ENCODE measurements at regions not wholly inside any gene's neighbourhood (a gene's known extent, or its start where the extent isn't known, plus 50 kb on each side); places are given as distances from the start of the nearest gene placed in this dataset.

GRCh38 chr3:6435951-6436350 lies 425.0 kb upstream of the GRM7 start:
- Histone ChIP-seq H3K36me3 (ENCODE audit: control insufficient read depth, insufficient read depth, low read length) (no peaks in the 10 kb centered on the region), H3K4me3 (ENCODE audit: low read depth, low read length) (no peak overlapping the region), H3K27me3 (ENCODE audit: control insufficient read depth, insufficient read depth, low read length) (no peaks in the 10 kb centered on the region)
- TF ChIP-seq CTCF (IDR thresholded peaks at IDR 0.05; ENCODE audit: insufficient read depth, low read depth, low read length), result no peak
- ChIA-PET POLR2A (no interaction called here), CTCF (no interaction called here)
- no peak for DNase-seq (ENCODE audit: low read depth)

GRCh38 chr3:6437631-6438030 lies 423.3 kb upstream of the GRM7 start:
- TF ChIP-seq CTCF (IDR thresholded peaks at IDR 0.05; ENCODE audit: insufficient read depth, low read depth, low read length), result no peak
- POLR2A ChIA-PET, result no interaction called here
- CTCF ChIA-PET, result no interaction called here
- DNase-seq (ENCODE audit: low read depth), result no peak
- no peaks in the 10 kb centered on the region for H3K27me3 ChIP-seq (ENCODE audit: control insufficient read depth, insufficient read depth, low read length)
- no peak overlapping the region for H3K4me3 ChIP-seq (ENCODE audit: low read depth, low read length)
- no peaks in the 10 kb centered on the region for H3K36me3 ChIP-seq (ENCODE audit: control insufficient read depth, insufficient read depth, low read length)

- ChIA-PET CTCF (no interaction called here), POLR2A (no interaction called here)
- Histone ChIP-seq H3K27me3 (ENCODE audit: control insufficient read depth, insufficient read depth, low read length) (no peaks in the 10 kb centered on the region), H3K4me3 (ENCODE audit: low read depth, low read length) (no peak overlapping the region), H3K36me3 (ENCODE audit: control insufficient read depth, insufficient read depth, low read length) (no peaks in the 10 kb centered on the region)
- no peak for DNase-seq (ENCODE audit: low read depth)
- TF ChIP-seq CTCF (IDR thresholded peaks at IDR 0.05; ENCODE audit: insufficient read depth, low read depth, low read length), result no peak
Observed at GRCh38 chr3:6438031-6438430, 422.9 kb upstream of the GRM7 start.

GRCh38 chr3:6439226-6439625 lies 421.7 kb upstream of the GRM7 start:
- TF ChIP-seq CTCF (IDR thresholded peaks at IDR 0.05; ENCODE audit: insufficient read depth, low read depth, low read length), result no peak
- no peak for DNase-seq (ENCODE audit: low read depth)
- Histone ChIP-seq H3K36me3 (ENCODE audit: control insufficient read depth, insufficient read depth, low read length) (no peaks in the 10 kb centered on the region), H3K27me3 (ENCODE audit: control insufficient read depth, insufficient read depth, low read length) (no peaks in the 10 kb centered on the region), H3K4me3 (ENCODE audit: low read depth, low read length) (no peak overlapping the region)
- ChIA-PET CTCF (no interaction called here), POLR2A (no interaction called here)

GRCh38 chr3:6439824-6440223 lies 421.1 kb upstream of the GRM7 start:
- ChIA-PET CTCF (no interaction called here), POLR2A (no interaction called here)

More at GRCh38 chr3:6439824-6440223, 421.1 kb upstream of the GRM7 start:
- DNase-seq (ENCODE audit: low read depth), result no peak
- no peaks in the 10 kb centered on the region for H3K36me3 ChIP-seq (ENCODE audit: control insufficient read depth, insufficient read depth, low read length)
- no peak overlapping the region for H3K4me3 ChIP-seq (ENCODE audit: low read depth, low read length)
- H3K27me3 ChIP-seq (ENCODE audit: control insufficient read depth, insufficient read depth, low read length), result no peaks in the 10 kb centered on the region
- TF ChIP-seq CTCF (IDR thresholded peaks at IDR 0.05; ENCODE audit: insufficient read depth, low read depth, low read length), result no peak

All from BJ (cell line).